ENCODE measurements at regions not wholly inside any gene's neighbourhood (a gene's known extent, or its start where the extent isn't known, plus 50 kb on each side); places are given as distances from the start of the nearest gene placed in this dataset.

GRCh38 chr4:66562276-66562806 lies 892.1 kb upstream of the EPHA5 start:
- TF ChIP-seq EZH2phosphoT487 (IDR thresholded peaks at IDR 0.05; ENCODE audit: borderline replicate concordance, low read depth, low read length), result no peak
- no peak for TF ChIP-seq CTCF (conservative IDR thresholded peaks at IDR 0.05; ENCODE audit: low read length)

Measured in OCI-LY7 (cell line).